OCI-LY3 (cell line): ENCODE measurements at regions not wholly inside any gene's neighbourhood (a gene's known extent, or its start where the extent isn't known, plus 50 kb on each side); places are given as distances from the start of the nearest gene placed in this dataset.

Experiments used
- EZH2phosphoT487 ChIP-seq: fragments of 200-600 bp; shearing (Covaris generic); IDR thresholded peaks from 2 replicates; pipeline ENCODE4 v1.6.1; 2018; ENCODE audit warnings: antibody characterized with exemption, mixed run types, low read depth
- TF ChIP-seq, protein P1 (sequence below): fragments of 200-600, 300-600 bp; sonication (generic); IDR thresholded peaks from 2 replicates; pipeline ENCODE4 v1.5.1; 2014; ENCODE audit warnings: antibody characterized with exemption, low read length, low read depth

DNA sequence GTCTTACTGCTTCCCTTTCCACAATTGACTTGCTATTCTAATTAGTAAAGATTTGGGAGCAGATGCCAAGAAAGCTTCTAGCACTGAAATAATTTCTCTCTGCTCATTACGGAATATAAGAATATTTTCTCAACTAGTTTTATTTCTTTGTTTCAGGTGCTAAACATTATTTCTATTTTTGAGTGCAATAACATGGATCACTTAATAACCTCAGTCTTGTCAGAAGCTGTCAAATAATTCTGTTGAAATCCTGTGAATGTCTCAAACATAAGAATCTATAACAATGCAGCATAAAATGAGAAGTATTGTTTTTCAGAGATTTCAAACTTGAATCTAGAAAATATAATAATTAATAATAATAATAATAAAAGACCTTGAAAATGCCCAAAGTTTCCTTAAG lies 1221.0 kb downstream of the DSC3 start:
- TF ChIP-seq, protein P1, sequence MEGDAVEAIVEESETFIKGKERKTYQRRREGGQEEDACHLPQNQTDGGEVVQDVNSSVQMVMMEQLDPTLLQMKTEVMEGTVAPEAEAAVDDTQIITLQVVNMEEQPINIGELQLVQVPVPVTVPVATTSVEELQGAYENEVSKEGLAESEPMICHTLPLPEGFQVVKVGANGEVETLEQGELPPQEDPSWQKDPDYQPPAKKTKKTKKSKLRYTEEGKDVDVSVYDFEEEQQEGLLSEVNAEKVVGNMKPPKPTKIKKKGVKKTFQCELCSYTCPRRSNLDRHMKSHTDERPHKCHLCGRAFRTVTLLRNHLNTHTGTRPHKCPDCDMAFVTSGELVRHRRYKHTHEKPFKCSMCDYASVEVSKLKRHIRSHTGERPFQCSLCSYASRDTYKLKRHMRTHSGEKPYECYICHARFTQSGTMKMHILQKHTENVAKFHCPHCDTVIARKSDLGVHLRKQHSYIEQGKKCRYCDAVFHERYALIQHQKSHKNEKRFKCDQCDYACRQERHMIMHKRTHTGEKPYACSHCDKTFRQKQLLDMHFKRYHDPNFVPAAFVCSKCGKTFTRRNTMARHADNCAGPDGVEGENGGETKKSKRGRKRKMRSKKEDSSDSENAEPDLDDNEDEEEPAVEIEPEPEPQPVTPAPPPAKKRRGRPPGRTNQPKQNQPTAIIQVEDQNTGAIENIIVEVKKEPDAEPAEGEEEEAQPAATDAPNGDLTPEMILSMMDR: no peak
- TF ChIP-seq EZH2phosphoT487: no peak
